ENCODE measurements at regions not wholly inside any gene's neighbourhood (a gene's known extent, or its start where the extent isn't known, plus 50 kb on each side); places are given as distances from the start of the nearest gene placed in this dataset.
"Not testable (repeated sequence)": the region's sequence is repeated elsewhere in the genome, so short reads cannot be mapped to it uniquely, and the experiment has no call there.

GRCh38 chrX:101744085-101744484 is 84.4 kb upstream of the ARMCX2 start:
- no peak overlapping the region for H3K4me3 Mint-ChIP-seq

GRCh38 chrX:101740642-101741041 is 81.0 kb upstream of the ARMCX2 start:
- H3K27me3 Mint-ChIP-seq, result peaks cover 2% of the 10 kb centered on the region
- H3K27ac ChIP-seq (ENCODE audit: low read depth in 1 of 2, low read length in 2 of 2), result no peak overlapping the region
- H3K9me3 Mint-ChIP-seq, result no peaks in the 10 kb centered on the region
- no peak for ATAC-seq (ENCODE audit: poor library complexity)
- no peaks in the 10 kb centered on the region for H3K27me3 ChIP-seq (ENCODE audit: control insufficient read depth in 1 of 2, insufficient read depth in 2 of 2, low read length in 2 of 2)
- CTCF ChIA-PET, result no interaction called here
- POLR2A ChIA-PET, result no interaction called here
- no peak overlapping the region for H3K4me3 ChIP-seq (ENCODE audit: low read length)
- TF ChIP-seq CTCF (IDR thresholded peaks at IDR 0.05), result no peak
- no peaks in the 10 kb centered on the region for H3K4me1 ChIP-seq (ENCODE audit: insufficient read depth, low read length)
- H3K9me3 ChIP-seq (ENCODE audit: control insufficient read depth in 1 of 2, insufficient read depth in 1 of 2, low read length in 2 of 2), result no peaks in the 10 kb centered on the region
- H3K4me1 Mint-ChIP-seq (ENCODE audit: low read depth), result no peaks in the 10 kb centered on the region
- intact Hi-C loops (cut with DNase I, micrococcal nuclease), result no loop called here
- no peak overlapping the region for H3K4me3 Mint-ChIP-seq
- H3K36me3 Mint-ChIP-seq (ENCODE audit: low read depth), result no peaks in the 10 kb centered on the region
- no peak for DNase-seq
- no peaks in the 10 kb centered on the region for H3K36me3 ChIP-seq (ENCODE audit: insufficient read depth, low read length)
- H3K27ac Mint-ChIP-seq, result no peak overlapping the region

More at GRCh38 chrX:101744085-101744484, 84.4 kb upstream of the ARMCX2 start:
- no peaks in the 10 kb centered on the region for H3K36me3 Mint-ChIP-seq (ENCODE audit: low read depth)
- Histone ChIP-seq H3K9me3 (ENCODE audit: control insufficient read depth in 1 of 2, insufficient read depth in 1 of 2, low read length in 2 of 2) (no peaks in the 10 kb centered on the region), H3K4me3 (ENCODE audit: low read length) (no peak overlapping the region), H3K36me3 (ENCODE audit: insufficient read depth, low read length) (no peaks in the 10 kb centered on the region), H3K27me3 (ENCODE audit: control insufficient read depth in 1 of 2, insufficient read depth in 2 of 2, low read length in 2 of 2) (peaks cover 0 to 4% of the 10 kb centered on the region in 2 experiments), H3K27ac (ENCODE audit: low read depth in 1 of 2, low read length in 2 of 2) (no peak overlapping the region), H3K4me1 (ENCODE audit: insufficient read depth, low read length) (no peaks in the 10 kb centered on the region)
- TF ChIP-seq CTCF (IDR thresholded peaks at IDR 0.05), result no peak
- no peak for ATAC-seq (ENCODE audit: poor library complexity)
- H3K27me3 Mint-ChIP-seq, result peaks cover 12% of the 10 kb centered on the region
- intact Hi-C loops (cut with DNase I, micrococcal nuclease), result no loop called here
- no peaks in the 10 kb centered on the region for H3K4me1 Mint-ChIP-seq (ENCODE audit: low read depth)
- CTCF ChIA-PET, result no interaction called here
- H3K27ac Mint-ChIP-seq, result no peak overlapping the region
- no peak for DNase-seq
- no peaks in the 10 kb centered on the region for H3K9me3 Mint-ChIP-seq
- POLR2A ChIA-PET, result no interaction called here

GRCh38 chrX:101738867-101739266 is 79.2 kb upstream of the ARMCX2 start:
- H3K36me3 ChIP-seq (ENCODE audit: insufficient read depth, low read length); H3K36me3 Mint-ChIP-seq (ENCODE audit: low read depth); POLR2A ChIA-PET; ATAC-seq (ENCODE audit: poor library complexity); H3K4me3 Mint-ChIP-seq; H3K27me3 ChIP-seq (ENCODE audit: control insufficient read depth in 1 of 2, insufficient read depth in 2 of 2, low read length in 2 of 2); CTCF ChIA-PET; H3K9me3 ChIP-seq (ENCODE audit: control insufficient read depth in 1 of 2, insufficient read depth in 1 of 2, low read length in 2 of 2); DNase-seq; H3K27ac ChIP-seq (ENCODE audit: low read depth in 1 of 2, low read length in 2 of 2); H3K4me1 Mint-ChIP-seq (ENCODE audit: low read depth); H3K4me1 ChIP-seq (ENCODE audit: insufficient read depth, low read length); H3K4me3 ChIP-seq (ENCODE audit: low read length); H3K9me3 Mint-ChIP-seq; H3K27ac Mint-ChIP-seq; intact Hi-C loops (cut with DNase I, micrococcal nuclease); H3K27me3 Mint-ChIP-seq: not testable (repeated sequence)

GRCh38 chrX:101738411-101738810 is 78.8 kb upstream of the ARMCX2 start:
- CTCF ChIA-PET; intact Hi-C loops (cut with DNase I, micrococcal nuclease); H3K27me3 ChIP-seq (ENCODE audit: control insufficient read depth in 1 of 2, insufficient read depth in 2 of 2, low read length in 2 of 2); DNase-seq; H3K36me3 Mint-ChIP-seq (ENCODE audit: low read depth); H3K27ac ChIP-seq (ENCODE audit: low read depth in 1 of 2, low read length in 2 of 2); H3K27me3 Mint-ChIP-seq; H3K9me3 Mint-ChIP-seq; H3K4me3 ChIP-seq (ENCODE audit: low read length); H3K36me3 ChIP-seq (ENCODE audit: insufficient read depth, low read length); H3K4me3 Mint-ChIP-seq; H3K27ac Mint-ChIP-seq; H3K9me3 ChIP-seq (ENCODE audit: control insufficient read depth in 1 of 2, insufficient read depth in 1 of 2, low read length in 2 of 2); ATAC-seq (ENCODE audit: poor library complexity); H3K4me1 Mint-ChIP-seq (ENCODE audit: low read depth); H3K4me1 ChIP-seq (ENCODE audit: insufficient read depth, low read length); POLR2A ChIA-PET: not testable (repeated sequence)

Measured in CD4-positive, alpha-beta T cell (primary cell).